ENCODE measurements at regions not wholly inside any gene's neighbourhood (a gene's known extent, or its start where the extent isn't known, plus 50 kb on each side); places are given as distances from the start of the nearest gene placed in this dataset.

DNA sequence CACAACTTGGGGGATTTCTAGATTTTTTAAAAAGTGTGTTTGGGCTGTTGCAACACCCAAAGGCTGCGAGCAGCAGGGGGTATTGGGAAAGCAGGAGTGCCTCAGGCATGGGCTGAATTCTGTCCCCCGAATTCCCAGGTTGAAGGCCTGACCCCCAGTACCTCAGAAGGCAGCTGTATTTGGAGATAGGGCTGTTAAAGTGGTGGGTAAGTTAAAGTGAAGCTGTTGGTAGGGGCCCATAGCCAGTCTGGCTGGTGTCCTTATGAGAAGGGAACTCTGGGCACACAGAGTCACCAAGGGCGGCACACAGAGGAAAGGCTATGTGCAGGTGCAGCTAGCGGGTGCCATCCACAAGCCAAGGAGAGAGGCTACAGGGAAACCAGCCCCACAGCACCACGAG, 717.4 kb downstream of the GALR1 start:
- no peak for ATAC-seq
- no peak overlapping the region for H3K27ac Mint-ChIP-seq
- no peaks in the 10 kb centered on the region for H3K36me3 Mint-ChIP-seq

DNA sequence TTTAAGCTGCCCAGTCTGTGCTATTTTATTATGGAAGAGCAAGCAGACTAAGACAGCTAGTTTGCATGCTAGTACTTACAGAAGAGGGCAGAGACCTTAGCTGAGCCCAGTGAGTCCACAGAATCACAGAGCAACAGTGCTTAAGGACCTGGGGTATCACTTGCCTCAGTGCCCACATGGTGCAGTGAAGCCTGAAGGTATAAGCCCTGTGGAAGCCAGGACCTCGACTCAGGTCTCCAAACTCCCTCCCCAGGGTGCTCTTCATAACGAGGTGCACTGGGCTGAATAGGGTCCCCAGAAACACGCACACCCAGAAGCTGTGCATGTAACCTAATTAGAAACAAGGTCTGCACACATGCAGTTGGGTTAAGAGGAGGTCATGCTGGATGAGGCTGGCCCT, 718.1 kb downstream of the GALR1 start:
- ATAC-seq (no peak), DNase-seq (ENCODE audit: low spot score in 2 of 2) (no peak)
- H3K36me3 Mint-ChIP-seq, result no peaks in the 10 kb centered on the region
- no peaks in the 10 kb centered on the region for H3K9me3 Mint-ChIP-seq
- no peak overlapping the region for H3K27ac Mint-ChIP-seq

More for the DNA sequence above, 717.4 kb downstream of the GALR1 start:
- H3K9me3 Mint-ChIP-seq, result no peaks in the 10 kb centered on the region
- DNase-seq (ENCODE audit: low spot score in 2 of 2), result no peak

DNA sequence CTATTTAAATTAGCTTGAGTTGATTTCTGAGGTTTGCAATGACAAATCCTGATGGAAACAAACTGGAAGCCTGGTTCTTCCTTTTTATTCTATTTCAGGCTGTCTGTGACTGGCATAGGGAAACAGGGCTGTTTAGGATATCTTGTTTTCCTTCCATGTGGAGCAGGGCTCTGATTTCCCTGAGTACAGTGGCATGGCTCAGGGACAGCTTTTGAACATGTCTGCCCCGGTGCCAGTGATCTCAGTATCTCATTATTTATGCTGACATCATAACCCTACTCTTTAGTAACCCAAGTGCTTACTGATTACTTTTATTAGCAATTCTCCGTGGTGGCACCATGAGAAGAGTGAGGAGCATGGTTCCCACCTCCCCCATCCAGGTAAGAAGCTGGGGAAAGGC, 720.3 kb downstream of the GALR1 start:
- DNase-seq (ENCODE audit: low spot score in 2 of 2) (no peak), ATAC-seq (no peak)
- H3K27ac Mint-ChIP-seq, result no peak overlapping the region

DNA sequence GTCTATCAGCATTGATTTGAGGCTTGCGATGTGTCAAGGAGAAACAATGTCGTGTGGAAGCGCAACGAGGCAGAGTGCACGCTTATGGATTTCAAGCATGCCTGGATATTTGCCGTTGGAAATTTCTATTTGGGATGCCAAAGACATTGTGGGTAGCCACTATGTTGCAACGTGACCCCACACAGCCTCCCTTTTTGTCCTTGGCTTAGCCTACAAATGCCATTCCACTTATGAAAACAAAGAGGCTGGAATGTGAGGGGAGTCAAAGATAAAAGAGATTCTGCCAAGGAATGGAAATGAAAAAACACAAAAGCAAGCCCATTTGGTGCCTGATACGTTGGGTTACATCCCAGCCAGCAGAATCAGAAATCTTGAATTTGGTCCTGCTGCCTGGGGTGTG, 721.2 kb downstream of the GALR1 start:
- no peak overlapping the region for H3K27ac Mint-ChIP-seq
- no peak for DNase-seq (ENCODE audit: low spot score in 2 of 2)
- H3K36me3 Mint-ChIP-seq, result no peaks in the 10 kb centered on the region
- peaks cover 0 to 7% of the 10 kb centered on the region in 2 donors for H3K9me3 Mint-ChIP-seq
- ATAC-seq, result no peak

More for the DNA sequence above, 720.3 kb downstream of the GALR1 start:
- Mint-ChIP-seq H3K36me3 (no peaks in the 10 kb centered on the region), H3K9me3 (peaks cover 0 to 4% of the 10 kb centered on the region in 2 donors)

DNA sequence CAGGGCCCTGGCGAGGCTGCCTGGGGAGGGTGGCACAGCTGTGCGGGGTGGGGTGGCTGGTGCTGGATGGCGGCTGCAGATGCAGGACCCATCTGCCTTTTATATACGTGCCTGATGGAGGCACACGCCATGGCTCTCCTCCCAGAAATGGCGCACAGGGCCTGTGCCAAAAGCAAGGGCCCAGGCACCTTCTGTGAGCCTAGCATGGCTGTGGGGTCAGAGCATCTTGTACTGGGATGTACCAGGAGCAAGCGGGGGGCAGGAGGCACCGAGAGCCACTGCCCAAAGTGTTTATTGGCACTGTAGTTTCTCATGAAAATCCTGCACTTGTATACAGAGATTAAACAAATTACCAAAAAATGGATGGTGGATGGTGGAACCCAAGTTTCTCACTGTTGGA, 724.1 kb downstream of the GALR1 start:
- Mint-ChIP-seq H3K36me3 (no peaks in the 10 kb centered on the region), H3K9me3 (peaks cover 0 to 7% of the 10 kb centered on the region in 2 donors), H3K27ac (no peak overlapping the region)
- ATAC-seq (no peak), DNase-seq (ENCODE audit: low spot score in 2 of 2) (no peak)

DNA sequence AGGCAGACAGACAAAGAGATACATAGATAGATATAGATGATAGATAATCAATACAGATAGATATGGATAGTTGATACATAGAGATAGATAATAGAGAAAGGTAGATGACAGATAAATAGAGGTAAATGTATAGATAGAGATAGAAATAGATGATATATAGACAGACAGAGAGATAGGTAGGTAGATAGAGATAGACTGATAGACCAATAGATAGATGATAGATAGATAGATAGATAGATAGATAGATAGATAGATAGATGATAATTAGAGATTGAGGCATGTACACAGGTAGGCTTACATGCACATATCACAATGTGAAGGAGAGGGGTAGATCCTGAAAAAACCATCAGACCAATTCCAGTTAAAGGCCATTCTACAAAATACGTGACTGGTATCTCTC, 724.7 kb downstream of the GALR1 start:
- peaks cover 0 to 7% of the 10 kb centered on the region in 2 donors for H3K9me3 Mint-ChIP-seq
- no peak for ATAC-seq

DNA sequence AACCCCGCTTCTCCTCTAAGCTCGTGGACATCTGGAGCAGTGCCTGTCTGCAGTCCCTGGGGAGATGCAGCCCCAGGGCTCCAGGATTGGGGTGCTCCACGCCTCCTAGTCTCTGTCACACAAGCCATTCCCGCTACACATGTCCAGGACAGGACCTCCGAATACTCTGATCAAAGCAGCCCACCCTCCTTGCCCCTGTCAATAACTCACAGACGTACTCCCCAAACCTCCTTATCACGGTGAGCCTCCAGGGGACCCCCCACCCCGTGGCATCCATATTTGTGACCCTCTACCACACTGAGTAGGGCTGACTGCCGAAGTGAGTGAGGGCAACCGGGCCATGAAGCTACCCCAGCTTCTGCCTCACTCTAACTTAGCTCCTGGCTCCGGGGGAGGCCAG, 727.7 kb downstream of the GALR1 start:
- H3K9me3 Mint-ChIP-seq, result peaks cover 0 to 11% of the 10 kb centered on the region in 2 donors
- no peaks in the 10 kb centered on the region for H3K36me3 Mint-ChIP-seq
- no peak overlapping the region for H3K27ac Mint-ChIP-seq
- ATAC-seq (no peak), DNase-seq (ENCODE audit: low spot score in 2 of 2) (no peak)

More for the DNA sequence above, 724.7 kb downstream of the GALR1 start:
- no peak for DNase-seq (ENCODE audit: low spot score in 2 of 2)
- Mint-ChIP-seq H3K36me3 (no peaks in the 10 kb centered on the region), H3K27ac (no peak overlapping the region)

DNA sequence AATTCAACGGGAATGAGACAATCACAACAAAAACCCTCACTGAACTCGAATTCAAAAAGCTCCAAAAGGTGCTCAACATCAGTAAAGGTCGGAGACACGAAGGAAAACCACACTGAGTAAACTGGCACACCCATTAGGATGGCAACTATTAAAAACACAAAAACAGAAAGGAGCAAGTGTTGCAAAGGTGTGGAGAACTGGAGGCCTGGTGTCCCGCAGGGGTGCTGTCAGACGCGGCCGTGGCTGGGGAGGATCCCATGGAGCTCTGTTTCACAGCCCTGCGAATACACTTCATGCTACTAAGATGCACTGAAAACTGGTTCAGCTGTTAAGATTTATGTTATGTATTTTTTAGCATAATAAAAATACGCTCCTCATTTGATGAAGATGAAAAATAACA, 730.6 kb downstream of the GALR1 start:
- DNase-seq (ENCODE audit: low spot score in 2 of 2) (no peak), ATAC-seq (no peak)
- Mint-ChIP-seq H3K9me3 (peaks cover 0 to 12% of the 10 kb centered on the region in 2 donors), H3K27ac (no peak overlapping the region), H3K36me3 (no peaks in the 10 kb centered on the region)

DNA sequence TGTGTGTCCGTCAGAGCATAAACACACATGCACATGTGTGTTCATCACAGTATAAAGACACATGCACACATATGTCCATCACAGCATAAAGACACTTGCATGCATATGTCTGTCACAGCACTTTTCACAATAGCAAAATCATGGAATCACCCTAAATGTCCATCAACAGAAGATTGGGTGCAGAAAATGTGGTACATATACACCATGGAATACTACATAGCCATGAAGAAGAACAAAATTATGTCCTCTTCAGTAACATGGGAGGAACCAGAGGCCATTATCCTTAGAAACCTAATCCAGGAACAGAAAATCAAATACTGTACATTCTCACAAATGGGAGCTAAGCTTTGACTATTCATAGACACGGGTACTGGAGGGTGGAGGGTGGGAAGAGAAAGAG, 732.2 kb downstream of the GALR1 start:
- no peak for DNase-seq (ENCODE audit: low spot score in 2 of 2)
- Mint-ChIP-seq H3K27ac (no peak overlapping the region), H3K9me3 (peaks cover 0 to 8% of the 10 kb centered on the region in 2 donors), H3K36me3 (no peaks in the 10 kb centered on the region)
- no peak for ATAC-seq

DNA sequence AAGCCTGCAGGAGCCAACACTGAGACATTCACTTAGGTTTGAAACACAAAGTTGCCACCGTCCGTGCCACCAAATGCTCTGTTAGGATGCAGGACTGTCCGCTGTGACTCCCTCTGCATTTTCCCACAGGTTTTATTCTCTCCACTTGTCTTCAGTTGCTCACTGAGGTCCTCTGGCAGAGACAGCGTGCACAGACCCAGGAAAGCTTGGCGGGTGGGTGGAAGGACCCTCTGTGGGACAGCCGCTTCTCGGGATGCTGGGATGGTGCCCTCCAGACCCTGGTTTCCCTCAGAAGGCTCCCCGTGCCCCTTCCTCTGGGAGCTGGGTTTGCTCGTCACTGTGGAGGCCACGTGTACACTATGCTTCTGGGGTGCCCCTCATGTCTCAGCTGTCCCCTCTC, 733.6 kb downstream of the GALR1 start:
- DNase-seq (ENCODE audit: low spot score in 2 of 2), result no peak
- H3K36me3 Mint-ChIP-seq, result no peaks in the 10 kb centered on the region
- no peak for ATAC-seq
- H3K9me3 Mint-ChIP-seq, result peaks cover 0 to 8% of the 10 kb centered on the region in 2 donors
- no peak overlapping the region for H3K27ac Mint-ChIP-seq

DNA sequence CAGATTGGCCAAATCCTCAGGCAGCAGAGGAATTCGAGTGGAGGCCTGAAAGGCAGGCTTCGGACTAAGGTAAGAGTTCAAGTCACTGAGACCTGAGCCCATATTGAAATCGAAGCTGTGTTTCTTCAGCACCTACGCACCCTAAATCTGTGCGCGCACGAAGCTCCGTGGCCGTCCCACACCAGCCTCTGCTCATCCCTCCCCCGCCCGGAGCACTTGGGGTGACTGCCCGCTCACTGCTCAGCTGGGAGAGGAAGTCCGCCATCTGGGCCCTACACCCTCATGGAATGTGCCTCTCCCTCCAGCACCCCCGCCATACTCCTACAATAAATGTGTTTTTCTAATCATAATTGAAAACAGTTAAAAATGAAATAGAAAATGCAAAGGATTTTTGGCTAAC, 734.5 kb downstream of the GALR1 start:
- Mint-ChIP-seq H3K36me3 (no peaks in the 10 kb centered on the region), H3K9me3 (peaks cover 0 to 8% of the 10 kb centered on the region in 2 donors), H3K27ac (no peak overlapping the region)
- DNase-seq (ENCODE audit: low spot score in 2 of 2) (no peak), ATAC-seq (no peak)

DNA sequence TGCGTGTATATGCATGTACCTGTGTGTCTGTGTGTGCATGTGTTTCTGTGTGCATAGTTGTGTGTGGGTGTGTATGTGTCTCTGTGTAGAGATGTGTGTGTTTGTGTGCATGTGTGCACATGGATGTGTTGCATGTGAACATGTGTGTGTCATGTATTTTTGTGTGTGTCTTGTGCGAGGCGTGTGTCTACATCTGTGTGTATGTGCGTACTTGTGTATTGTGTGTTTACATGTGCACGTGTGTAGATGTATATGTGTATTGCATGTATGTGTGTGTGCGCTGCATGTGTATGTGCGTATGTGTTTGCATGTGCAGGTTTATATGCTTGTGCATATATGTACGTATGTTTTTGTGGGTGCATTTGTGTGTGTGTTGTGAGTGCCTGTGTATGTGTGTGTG, 735.2 kb downstream of the GALR1 start:
- Mint-ChIP-seq H3K36me3 (no peaks in the 10 kb centered on the region), H3K27ac (no peak overlapping the region), H3K9me3 (peaks cover 0 to 8% of the 10 kb centered on the region in 2 donors)
- DNase-seq (ENCODE audit: low spot score in 2 of 2) (no peak), ATAC-seq (no peak)

DNA sequence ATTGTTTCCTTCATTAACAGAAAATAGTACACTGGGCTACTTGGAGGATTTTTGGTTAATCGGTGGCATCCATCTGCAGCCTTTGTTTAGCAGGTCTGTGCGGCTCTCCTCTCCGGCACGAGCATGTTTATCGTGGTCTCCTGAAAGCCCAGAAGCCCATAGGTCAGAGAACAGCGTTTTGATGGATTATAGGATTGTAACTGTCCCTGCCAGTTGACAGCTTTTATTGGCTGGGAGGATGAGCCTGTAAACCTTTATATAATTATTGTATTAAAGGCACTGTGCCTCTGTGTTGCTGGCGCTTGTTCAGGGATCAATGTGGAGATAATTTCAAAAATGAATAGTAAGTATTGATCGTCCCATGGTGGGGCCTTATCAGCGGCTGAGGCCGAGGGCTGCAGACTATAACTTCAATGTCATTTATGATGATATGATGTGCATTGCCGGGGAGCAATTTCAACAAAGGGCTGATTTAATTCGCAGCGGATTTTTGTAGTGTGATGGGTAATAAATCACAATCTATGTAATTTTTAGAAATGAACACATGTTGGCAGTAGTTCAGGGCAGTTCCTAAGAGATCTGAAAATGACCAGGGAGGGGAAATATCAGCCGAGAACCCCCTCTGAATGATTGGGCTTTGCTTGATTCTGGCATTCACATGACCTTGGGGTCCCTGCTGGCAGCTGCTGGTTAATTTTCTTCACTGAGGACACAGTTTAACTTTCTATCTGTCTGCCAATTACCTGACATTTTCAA, 736.1 kb downstream of the GALR1 start:
- no peak overlapping the region for H3K27ac Mint-ChIP-seq
- no peak for ATAC-seq
- peaks cover 0 to 8% of the 10 kb centered on the region in 2 donors for H3K9me3 Mint-ChIP-seq
- DNase-seq (ENCODE audit: low spot score in 2 of 2), result no peak
- no peaks in the 10 kb centered on the region for H3K36me3 Mint-ChIP-seq

DNA sequence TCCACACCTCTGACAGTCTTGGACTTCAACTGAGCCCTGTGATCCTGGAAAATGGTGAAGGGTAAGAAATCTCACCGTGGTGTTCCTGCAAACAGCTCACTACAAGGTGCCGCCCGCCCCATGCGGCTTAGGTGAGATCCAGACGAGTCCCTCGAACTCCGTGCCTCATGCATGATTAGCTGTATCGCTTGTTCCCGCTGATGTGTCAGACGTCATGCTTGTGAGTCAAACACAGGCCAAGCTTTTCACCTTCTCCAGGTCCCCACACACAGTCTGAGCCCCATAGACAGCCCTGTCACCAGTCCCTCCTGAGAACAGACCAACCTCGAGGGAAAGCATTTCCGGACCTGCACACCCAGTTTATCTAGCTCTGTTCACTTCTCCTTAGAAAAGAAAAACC, 740.5 kb downstream of the GALR1 start:
- ATAC-seq, result no peak
- Mint-ChIP-seq H3K9me3 (peaks cover 0 to 5% of the 10 kb centered on the region in 2 donors), H3K27ac (no peak overlapping the region), H3K36me3 (no peaks in the 10 kb centered on the region)
- DNase-seq (ENCODE audit: low spot score in 2 of 2), result no peak

DNA sequence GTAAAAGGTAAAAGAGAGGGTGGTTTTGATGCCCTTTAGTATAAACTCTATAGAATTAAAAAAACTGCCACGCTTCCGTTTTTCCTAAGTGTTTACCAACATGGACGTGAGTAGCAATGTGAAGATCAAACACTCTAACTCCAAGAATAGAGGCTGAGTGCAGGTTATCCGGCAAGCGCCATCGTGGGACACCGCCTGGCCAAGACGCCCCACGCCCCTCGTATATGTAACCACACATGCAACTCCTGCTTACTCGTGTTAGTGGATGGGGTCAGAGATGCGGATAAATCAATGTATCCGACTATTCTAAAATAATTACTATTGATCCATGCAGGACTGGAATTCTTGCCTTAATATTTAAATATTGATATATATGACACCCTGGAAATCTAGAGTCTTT, 741.3 kb downstream of the GALR1 start:
- H3K27ac Mint-ChIP-seq, result no peak overlapping the region
- DNase-seq (ENCODE audit: low spot score in 2 of 2) (no peak), ATAC-seq (no peak)
- H3K36me3 Mint-ChIP-seq, result no peaks in the 10 kb centered on the region
- peaks cover 0 to 5% of the 10 kb centered on the region in 2 donors for H3K9me3 Mint-ChIP-seq

DNA sequence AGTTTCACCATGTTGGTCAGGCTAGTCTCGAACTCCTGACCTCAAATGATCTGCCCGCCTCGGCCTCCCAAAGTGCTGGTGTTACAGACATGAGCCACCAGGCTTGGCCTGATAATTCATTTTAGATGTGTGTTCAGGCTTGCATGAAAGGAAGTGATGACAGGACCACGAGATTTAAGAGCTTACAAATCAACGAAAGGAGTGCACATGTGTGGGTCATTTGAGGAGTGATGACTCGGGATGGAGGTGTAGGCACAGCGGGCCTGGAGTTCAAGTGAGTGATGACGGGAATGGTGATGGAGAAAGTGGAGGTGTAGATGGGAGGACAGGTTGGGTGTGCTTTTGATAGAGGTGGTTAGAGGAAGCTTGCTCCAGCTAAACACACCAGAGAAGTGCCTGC, 742.4 kb downstream of the GALR1 start:
- peaks cover 0 to 5% of the 10 kb centered on the region in 2 donors for H3K9me3 Mint-ChIP-seq
- H3K27ac Mint-ChIP-seq, result no peak overlapping the region
- DNase-seq (ENCODE audit: low spot score in 2 of 2), result no peak
- no peaks in the 10 kb centered on the region for H3K36me3 Mint-ChIP-seq
- ATAC-seq, result no peak

DNA sequence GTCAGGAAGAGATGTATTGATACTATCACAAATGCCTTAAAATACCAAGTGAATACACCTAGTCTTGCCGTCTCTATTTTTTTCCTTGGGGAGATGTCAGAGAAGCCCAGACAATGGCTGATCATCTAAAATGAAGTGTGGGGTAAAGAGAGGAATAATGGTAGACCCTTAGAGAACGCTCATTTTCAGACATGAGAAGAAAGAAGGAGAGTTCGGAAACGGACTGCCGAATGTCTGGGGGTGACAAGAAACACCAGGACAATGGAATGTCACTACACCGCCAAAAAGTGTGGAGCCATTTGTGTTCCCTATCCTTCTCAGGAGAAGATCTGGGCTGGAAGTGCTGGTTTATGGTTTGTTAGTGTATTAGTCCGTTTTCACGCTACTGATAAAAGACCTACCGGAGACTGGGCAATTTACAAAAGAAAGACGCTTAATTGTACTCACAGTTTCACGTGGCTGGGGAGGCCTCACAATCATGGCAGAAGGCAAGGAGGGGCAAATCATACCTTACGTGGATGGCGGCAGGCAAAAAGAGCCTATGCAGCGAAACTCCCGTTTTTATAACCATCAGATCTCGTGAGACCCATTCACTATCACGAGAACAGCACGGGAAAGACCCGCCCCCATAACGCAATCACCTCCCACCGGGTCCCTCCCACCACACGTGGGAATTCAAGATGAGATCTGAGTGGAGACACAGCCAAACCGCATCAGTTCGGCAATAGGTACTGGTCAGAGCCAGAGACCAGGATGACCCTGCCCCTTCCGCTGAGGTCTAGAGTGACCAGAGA, 743.7 kb downstream of the GALR1 start:
- ATAC-seq (no peak), DNase-seq (ENCODE audit: low spot score in 2 of 2) (no peak)
- H3K27ac Mint-ChIP-seq, result no peak overlapping the region
- no peaks in the 10 kb centered on the region for H3K36me3 Mint-ChIP-seq
- peaks cover 0 to 5% of the 10 kb centered on the region in 2 donors for H3K9me3 Mint-ChIP-seq

DNA sequence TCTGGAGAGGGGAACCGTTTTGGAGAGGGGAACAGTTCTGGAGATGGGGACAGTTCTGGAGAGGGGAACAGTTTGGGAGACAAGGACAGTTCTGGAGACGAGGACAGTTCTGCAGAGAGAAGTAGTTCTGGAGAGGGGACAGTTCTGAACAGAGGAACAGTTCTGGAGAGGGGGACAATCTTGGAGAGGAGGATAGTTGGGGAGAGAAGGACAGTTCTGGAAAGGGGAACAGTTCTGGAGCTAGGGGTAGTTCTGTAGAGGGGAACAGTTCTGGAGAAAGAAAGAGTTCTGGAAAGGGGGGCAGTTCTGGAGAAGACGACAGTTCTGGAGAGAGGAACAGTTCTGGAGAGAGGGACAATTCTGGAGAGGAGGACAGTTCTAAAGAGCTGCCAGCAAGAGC, 745.9 kb downstream of the GALR1 start:
- DNase-seq (ENCODE audit: low spot score in 2 of 2), result no peak
- Mint-ChIP-seq H3K9me3 (peaks cover 0 to 5% of the 10 kb centered on the region in 2 donors), H3K27ac (no peak overlapping the region), H3K36me3 (no peaks in the 10 kb centered on the region)
- ATAC-seq, result no peak
